ENCODE measurements at regions not wholly inside any gene's neighbourhood (a gene's known extent, or its start where the extent isn't known, plus 50 kb on each side); places are given as distances from the start of the nearest gene placed in this dataset.

DNA sequence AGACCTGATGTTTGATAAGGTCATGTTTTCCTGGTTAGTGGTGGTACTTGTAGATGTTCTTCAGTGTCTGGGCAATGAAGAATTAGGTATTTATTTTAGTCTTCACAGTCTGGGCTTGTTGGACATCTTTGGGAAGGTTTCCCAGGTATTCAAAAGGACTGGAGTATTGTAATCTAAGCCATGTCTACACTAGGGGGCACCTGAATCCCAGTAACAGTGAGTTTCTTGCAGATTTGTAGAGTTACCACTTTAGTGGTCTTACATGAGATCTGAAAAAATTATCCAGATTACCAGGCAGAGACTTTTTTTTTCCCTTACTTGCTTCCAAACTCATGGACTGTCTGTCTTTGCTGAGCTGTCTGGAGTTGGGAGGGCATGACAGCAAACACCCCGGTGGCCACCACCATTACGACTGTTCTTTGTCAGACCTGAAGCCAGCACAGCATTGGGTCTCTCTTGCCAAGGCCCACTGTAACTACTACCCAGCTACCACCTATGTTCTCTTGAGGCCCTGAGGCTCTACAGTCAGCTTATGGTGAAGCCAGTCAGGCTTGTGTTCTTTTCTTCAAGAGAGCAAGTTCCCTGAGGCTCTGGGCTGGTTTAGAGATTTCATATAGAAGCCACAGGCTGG lies 820.7 kb upstream of the FBXO33 start:
- ATAC-seq (ENCODE audit: low FRiP score) = no peak
- DNase-seq (ENCODE audit: low spot score) = no peak
- no peak for TF ChIP-seq CTCF (IDR thresholded peaks at IDR 0.05)

DNA sequence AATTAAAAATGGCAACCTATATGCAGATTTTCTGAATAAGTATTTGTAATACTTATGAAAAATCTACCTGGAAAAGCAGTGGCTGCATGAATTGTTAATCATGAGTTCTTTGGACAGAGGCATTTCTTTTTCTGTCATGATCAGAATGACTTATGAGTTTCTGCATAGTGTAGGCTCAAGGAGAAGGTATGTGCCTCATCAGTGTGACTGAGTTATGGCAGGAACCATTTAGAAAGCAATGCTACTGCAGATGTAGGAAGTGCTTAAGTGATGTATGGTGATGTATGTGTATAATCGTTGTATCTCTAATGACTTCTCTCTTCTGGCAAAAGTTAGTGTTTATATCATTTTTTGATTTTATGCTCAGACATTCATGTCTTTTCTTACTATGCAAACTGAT lies 816.4 kb upstream of the FBXO33 start:
- ATAC-seq (ENCODE audit: low FRiP score) = no peak
- no peak for DNase-seq (ENCODE audit: low spot score)
- no peak for TF ChIP-seq CTCF (IDR thresholded peaks at IDR 0.05)

DNA sequence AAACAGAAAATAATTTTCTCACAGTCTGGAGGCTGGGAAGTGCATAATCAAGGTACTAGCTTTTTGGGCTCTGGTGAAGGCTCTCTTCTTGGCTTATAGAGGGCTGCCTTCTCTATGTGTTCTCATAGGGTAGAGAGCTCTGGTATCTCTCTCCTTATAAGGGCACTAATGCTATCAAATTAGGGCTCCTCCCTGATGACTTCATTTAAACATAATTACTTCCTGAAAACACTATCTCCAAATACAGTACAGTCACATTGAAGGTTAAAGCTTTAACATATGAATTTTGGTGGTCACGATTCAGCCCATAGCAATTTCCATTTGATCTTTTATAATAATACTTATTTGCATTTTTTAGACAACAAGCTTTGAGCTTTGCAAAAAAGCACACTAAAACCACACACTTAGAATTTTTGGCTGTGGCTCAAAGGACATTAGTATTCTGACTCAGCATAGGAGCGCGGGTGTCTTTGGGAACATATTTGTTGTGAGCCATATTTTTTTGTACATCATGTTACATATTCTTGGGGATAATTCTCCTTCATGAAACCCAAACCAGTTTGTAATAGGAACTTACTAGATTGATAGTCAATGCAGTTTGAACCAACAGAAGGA lies 808.1 kb upstream of the FBXO33 start:
- no peak for TF ChIP-seq CTCF (IDR thresholded peaks at IDR 0.05)
- ATAC-seq (ENCODE audit: low FRiP score) (no peak), DNase-seq (ENCODE audit: low spot score) (no peak)

DNA sequence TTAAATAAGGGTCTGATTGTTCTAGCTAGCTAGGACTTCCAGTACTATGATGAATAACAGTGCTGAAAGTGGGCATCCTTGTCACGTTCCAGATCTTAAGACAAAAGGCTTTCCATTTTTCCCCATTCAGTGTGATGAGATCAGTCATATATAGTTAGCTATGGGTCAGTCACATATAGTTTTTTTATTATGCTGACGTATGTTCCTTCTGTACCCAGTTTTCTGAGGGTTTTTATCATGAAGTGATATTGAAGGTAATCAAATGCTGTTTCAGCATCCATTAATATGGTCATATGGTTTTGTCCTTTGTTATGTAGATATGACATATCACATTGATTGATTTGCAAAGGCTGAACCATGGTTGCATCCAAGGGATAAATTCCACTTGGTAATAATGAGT lies 800.1 kb upstream of the FBXO33 start:
- ATAC-seq (ENCODE audit: low FRiP score) = no peak
- TF ChIP-seq CTCF (IDR thresholded peaks at IDR 0.05) = no peak

GRCh38 chr14:40229676-40230075 lies 797.4 kb upstream of the FBXO33 start:
- TF ChIP-seq CTCF (IDR thresholded peaks at IDR 0.05) = no peak
- DNase-seq (ENCODE audit: low spot score) (no peak), ATAC-seq (ENCODE audit: low FRiP score) (no peak)

More for the DNA sequence above, 800.1 kb upstream of the FBXO33 start:
- no peak for DNase-seq (ENCODE audit: low spot score)

DNA sequence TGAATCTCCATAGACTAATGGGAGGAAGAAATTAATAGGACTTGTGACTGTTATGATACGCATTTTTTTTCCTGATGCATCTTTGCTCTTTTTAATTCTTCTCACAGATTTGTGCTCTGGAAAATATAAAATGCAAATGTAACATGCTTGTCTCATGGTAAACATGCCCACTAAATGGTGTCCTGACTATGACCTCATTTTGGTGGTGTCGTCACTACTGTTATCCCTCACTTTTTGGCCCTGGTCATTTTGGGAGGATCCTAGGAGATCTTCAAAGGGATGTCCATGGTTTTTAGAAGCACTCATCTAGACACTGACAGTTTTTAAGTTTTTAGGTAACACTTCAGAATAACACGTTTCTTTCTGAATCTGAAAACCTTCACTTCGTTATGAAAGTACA lies 790.8 kb upstream of the FBXO33 start:
- no peak for TF ChIP-seq CTCF (IDR thresholded peaks at IDR 0.05)
- DNase-seq (ENCODE audit: low spot score) (no peak), ATAC-seq (ENCODE audit: low FRiP score) (no peak)

- DNase-seq (ENCODE audit: low spot score) = no peak
- ATAC-seq (ENCODE audit: low FRiP score) = no peak
- TF ChIP-seq CTCF (IDR thresholded peaks at IDR 0.05) = no peak
These were observed 789.2 kb upstream of the FBXO33 start for GRCh38 chr14:40221428-40221827.
